NCI-H526 treated with DMSO at 0.1 percent for 48 hours (cell line): ENCODE measurements at regions not wholly inside any gene's neighbourhood (a gene's known extent, or its start where the extent isn't known, plus 50 kb on each side); places are given as distances from the start of the nearest gene placed in this dataset.

ENCODE experiments used
- DNase-seq: peaks from one replicate; lab custom pipeline; 2025; lab: John Stamatoyannopoulos, UW

DNA sequence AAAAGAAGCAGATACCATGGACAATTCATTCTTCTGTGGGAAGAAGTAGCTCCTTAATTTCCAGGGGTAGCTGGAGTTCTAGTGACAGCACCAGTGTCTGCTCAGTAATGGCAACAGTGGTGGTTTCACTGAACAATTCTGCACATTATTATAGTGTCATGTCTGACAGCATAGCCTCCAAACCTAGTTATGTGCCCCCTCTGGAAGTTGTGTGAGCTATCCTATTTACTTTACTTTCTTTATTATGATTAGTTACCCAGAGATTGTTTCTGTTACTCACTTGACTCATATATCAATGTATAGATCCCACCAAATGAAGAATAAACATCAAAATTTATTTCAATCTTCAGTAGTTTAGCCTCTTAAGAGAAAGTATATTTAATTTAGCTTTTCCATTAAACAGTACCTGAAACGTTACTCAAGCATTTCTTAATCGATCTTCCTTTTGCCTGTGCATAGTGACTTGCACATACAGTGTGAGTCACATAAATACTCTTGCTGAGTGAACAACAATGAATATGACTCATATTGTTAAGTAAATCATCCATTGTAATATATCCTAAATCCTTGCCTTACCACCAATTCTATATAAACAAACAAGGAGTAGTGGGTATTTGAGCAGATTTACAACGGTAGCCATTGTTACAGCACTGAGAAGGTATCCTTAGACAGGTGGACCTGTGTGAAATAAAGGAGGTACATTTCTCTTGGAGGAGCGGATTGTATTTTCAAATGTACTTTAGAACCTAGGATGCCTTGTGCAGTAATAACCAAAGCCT, 534.7 kb downstream of the ANKRD50 start:
- no peak for DNase-seq

DNA sequence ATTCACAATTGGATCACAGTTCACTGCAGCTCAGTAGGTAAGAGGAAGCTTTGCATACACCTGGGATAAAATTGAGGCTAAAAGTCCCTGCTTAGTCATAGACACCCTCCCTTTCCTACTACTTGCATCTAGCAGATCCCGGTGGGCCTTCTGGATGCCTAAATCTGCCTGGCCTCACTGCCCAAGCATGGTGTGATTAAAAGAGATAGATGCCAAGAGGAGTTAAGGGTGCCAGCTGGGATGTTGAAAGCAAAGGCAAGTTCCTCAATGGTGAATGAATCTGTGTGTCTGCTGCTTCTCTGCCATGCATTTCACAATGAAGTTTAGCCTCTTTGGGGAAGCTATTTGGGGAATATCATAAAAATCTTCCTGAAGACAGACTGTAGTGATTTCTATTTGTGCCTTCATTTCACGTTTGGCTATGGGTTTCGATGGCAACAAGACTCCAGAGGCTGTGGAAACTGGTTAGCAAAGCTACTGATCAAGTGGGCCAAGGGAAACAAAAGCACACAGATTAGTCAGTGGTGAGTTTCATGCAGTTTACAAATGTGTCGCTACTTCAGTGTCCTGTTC, 534.0 kb downstream of the ANKRD50 start:
- no peak for DNase-seq

DNA sequence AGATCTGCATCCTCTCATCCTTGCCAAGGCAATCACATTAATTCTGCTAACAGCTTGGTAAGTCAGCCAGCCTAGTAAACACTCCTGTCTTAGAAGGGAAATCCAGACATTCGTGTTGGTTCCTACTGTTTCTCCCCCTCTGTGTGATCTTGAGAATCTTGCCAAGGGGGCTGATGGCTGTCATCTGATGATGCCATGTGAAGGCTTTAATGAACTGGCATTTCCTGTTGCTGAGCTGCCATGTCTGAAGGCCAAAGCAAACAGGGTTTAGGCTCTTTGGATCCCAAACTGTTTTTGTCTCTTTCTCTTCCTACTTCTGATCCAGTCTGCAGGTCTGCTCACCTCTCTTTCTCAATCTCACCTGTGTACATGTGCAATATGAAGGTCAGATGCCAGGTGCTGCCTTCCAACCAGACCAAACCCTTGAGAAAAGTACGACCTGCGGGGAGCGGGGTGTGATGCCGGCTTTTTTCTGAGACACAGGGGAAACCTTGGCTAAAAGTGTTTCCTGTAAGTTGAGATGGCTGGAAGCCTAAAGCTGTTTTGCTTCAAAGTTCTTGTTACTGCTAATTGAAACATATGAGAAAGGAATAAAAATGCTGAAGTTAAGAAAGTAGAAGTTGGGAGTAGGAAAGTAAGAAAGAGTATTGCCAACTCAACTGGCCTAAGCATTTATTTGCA, 532.9 kb downstream of the ANKRD50 start:
- no peak for DNase-seq

DNA sequence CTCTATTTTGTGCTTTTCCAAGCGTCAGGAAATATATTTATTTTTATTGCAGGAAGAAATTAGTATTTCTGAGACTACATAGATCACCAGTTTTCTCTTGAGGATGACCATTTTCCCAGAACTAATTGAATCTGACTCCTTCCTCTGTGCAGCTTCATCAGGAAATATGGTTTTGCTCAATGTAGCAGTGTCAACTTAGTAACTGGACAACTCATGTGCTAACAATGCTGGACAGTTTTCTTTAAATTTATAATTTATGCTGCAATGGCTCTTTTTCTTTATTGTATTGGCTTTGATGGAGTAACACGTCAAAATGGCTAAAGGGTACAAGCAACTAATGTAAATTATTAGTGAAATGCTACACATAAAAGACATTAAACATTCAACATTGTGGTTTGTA, 531.5 kb downstream of the ANKRD50 start:
- no peak for DNase-seq

DNA sequence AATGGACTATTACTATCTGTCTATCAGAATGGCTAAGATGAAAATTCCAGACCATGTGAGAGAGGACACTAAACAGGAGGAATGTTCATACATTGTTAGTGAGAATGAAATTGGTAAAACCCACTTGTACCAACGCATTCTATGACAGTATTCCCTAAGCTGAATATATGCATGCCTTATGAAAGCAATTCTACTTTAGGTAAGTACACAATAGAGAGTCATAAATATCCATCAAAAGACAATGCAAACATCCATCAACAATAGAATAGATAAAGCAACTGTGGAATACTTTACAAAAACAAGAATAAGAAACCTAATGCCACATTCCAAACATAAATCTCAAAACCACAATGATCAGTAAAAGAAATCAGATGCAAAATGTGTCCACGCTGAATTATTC, 529.3 kb downstream of the ANKRD50 start:
- no peak for DNase-seq

DNA sequence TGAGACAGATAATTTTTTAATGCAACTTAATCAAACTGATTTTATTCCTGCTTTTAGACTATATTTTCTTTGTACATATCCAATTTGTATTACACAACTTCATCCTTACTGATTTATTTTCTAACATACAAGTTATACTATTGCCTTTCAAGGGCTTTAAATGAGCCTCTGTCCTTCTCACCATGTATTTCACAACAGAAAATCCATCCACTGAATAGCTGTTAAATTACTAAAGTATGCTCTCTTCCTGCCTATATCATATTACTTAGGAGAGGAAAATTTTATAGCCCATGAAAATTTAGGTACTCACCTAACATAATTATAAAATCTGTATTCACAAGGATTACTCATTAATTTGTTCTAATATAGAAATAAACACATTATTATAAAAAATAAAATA, 528.6 kb downstream of the ANKRD50 start:
- DNase-seq: no peak

DNA sequence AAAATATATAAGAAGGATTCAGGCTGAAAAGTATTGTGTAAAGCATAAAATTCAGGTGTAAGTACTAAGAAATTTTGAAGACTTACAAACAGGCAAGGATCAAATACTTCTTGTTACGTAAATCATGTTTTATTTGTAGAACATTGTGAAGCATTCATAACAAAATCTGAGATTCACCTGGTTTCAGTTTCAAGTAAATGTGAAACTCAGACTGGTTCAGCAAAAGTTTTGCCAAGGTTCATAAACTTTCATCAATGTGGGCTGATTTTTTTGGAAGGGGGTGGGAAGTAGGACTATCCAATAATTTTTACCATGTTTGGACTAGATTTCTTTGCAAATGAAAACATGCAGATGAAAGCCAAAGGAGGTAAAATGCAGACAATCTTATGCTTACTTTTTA, 527.7 kb downstream of the ANKRD50 start:
- DNase-seq: no peak

DNA sequence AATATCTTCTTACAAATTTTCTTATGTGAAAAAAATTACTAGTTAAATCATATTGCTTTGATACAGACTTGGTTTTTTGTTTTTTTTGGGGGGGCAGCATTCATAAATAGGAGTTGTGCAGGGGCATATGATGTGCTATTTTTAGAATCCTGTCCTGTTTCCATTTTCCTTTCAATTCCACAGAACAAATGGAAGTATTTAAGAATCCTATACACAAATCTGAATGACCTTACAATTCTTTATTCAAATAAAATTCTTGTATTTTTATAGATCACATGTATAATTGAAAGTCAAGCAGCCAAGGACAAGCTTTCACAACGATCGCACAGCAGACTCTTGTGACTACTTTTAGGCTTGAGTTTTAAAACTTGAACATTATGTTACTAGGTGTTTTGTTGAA, 523.9 kb downstream of the ANKRD50 start:
- no peak for DNase-seq

DNA sequence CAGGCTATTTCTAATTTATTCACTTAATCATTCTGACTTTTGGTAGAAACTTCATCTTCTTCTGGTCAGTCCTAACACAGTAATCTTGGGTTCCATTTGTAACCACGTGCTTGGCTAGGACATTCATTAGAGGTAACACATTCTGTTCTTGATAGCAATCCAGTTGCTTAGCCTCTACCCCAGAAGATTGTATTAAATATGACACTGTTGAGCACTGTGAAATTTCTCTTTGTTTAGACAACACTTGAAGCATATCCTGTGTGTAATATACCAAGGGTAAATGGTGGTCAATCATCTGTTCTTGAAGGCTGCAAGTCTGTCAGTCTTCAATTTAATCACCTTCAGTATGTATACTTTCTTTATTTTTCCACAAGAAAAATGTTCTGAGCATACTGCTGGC, 523.0 kb downstream of the ANKRD50 start:
- DNase-seq: no peak

DNA sequence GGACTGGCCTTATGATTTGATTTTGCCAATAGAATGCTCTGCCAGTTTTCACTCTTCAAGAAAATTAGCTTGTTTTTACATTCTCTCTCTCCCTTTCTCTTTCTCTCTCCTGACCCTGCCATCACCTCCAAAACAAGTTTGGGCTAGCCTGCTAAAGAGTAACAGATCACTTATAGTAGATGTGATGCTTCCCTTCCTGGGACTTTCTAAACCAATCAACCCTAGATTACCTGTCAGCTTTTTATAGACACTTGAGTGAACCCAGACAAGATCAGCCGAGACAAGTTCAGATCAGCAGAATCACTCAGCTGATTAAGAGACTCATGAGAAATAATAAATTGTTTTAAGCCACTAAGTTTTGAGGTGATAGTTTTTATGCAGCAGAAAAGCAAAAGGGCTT, 521.2 kb downstream of the ANKRD50 start:
- no peak for DNase-seq

DNA sequence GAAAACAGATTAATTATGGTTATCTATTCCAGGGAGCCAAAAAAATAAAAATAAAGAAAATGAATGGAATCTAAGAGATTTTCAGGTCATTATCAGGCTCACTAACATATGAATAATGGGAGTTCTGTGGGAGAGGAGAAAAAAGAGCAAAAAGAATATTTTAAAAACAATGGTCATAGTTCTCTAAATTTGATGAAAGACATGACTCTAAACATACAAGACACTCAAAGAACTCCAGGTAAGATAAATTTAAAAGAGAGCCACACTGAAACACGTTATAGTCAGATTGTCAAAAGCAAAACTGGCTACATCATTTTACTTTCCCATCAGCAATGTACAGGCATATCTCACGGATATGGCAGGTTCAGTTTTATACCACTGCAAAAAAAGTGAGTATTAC, 520.0 kb downstream of the ANKRD50 start:
- no peak for DNase-seq

DNA sequence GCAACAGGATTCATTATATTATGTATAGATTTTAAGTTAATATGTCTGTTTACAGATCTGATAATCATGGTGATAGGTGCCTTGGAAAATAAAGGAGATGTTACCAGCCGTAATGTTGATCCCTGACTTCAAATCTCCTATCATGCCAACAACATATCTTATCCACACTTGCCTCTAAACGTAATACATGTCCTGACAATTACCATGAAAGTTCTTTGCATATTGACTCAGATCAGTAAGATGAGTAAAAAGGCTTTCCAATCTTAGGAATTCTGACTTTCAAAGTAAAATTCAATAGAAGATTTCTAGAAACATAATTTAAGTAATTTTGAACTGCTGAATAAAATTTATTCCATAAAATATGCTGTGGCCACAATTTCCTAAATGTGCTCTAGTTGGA, 513.3 kb downstream of the ANKRD50 start:
- DNase-seq: no peak

DNA sequence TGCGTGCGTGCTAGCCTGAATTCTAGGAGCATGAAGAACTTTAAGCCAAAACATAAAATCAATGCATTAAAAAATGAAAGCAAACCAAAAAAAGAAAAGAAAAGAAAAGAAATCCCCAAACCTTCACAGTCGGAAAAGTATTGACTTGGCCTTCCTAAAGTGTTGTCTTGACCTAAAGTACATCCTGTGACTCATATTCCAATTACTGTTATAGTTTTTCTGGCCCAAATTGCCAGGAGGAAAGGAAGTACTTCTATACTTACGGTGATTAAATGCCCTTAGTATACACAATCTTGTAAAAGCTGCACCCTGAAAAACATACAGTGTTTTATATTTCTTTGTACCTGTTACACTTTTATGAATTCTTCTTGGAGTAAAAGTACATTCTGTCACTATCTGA, 512.8 kb downstream of the ANKRD50 start:
- DNase-seq: no peak

DNA sequence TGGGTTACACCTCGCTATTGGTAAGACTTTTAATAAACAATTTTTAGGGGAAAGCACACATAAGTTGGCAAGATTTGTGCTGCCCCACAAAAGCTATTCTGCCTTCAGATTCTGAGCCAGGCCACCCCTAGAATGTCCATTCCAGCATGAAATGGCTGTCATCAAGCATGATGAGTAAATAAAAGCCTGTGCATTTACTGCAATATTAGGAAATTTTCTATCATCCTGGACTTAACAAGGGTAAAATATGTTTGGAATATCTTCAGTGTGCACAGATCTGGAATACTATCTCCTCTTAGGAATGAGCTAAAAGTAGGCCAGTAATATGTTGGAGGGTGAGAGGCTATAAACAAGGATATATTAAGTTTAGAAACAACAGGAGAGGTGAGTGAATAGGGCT, 510.9 kb downstream of the ANKRD50 start:
- DNase-seq: no peak

DNA sequence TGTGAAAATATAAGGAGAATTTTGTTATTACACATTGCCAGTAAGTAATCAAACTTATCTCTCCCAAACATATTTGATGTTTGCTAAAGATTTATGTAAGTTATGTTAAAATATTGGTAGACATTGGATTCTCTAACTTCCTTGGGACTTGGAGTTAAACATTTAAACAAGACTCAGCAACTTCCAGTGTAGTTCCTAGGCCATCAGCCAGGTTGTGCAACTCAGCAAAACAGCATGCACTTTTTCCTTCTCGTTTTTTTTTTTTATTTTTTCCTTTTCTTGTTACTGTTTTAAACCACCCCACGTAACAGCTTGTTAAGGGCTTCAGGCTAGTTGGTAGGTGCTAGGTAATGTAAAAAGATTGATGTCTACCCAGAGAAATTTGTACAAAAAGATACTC, 510.4 kb downstream of the ANKRD50 start:
- no peak for DNase-seq

DNA sequence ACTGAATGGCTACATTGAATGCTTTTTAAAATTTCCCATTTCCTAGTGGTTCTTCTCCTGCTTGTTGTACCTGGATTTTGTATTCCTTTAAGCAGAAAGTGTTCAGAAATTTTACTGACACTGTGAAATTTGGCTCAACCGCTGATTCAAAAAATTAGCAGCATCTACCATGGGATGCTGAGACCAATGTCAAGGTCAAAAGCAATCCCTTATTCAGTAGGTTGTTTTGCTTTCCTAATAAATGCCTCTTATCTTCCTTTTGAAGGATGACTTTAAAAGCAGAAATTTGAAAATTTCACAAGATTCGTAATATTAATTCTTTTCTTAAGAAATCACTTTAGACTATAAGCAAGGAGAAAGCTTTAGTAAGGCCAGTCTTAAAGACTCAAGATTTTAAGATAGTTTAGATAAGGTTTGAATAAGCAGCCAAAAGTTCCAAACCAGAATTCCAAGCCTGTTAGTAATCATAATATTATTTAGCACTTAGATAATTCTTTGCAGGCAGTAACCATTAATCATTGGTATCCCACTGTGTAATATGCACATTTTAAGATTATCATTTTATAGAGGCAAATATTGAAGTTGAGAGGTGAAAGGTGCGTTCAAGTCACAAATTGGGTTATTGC, 508.8 kb downstream of the ANKRD50 start:
- no peak for DNase-seq

DNA sequence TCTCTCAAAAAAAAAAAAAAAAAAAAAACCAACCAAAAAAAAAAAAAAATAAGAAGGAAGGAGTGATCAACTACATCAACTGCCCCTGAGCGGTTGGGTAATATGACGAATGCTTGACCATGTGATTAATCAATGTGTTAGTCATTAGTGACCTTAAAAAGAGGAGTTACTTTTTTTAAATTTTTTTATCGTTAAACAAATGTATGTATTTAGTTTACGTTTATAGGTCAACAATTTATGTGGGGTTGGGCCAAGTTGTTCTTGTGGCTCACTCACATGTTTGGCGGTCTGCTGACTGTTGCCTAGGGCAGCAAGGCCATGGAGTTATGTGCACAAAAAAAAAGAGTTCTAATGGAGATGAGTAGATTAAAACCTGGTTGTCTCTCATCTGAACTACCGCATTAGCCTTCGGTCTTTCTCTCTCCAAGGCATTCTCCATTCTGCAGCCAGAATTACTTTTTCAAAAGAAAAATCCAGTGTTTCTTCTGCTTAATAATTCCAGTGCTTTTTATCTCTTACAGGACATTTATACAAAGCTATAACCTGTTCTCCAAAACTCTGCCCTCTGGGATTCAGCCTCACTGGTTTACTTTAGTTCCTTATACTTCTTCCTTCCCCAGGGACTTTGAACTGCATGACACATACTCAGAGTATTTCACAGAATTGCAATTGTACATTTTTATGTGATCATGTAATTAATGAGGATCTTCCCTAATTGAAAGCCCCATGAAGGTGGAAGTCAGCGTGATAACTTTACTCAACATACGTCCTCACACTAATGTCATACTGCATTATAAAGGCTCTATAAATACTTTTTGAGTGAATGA, 505.5 kb downstream of the ANKRD50 start:
- DNase-seq: no peak

DNA sequence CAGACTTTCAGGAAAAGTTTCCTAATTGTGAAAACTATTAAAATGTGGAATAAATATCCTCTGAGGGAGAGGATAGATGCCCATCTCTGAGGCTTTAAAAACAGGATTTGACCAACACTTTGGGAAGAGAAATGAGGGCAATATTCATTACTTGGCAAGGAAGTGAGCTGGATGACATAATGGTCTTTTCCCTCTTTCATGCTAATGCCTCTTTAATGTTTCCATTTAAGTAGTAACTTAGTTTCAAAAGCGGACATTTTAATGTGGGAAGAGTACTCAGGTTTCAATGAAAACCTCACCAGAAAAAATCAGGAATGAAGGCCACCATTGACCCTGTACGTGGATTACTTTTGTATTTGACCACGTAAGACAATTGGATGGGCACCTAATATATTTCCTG, 503.3 kb downstream of the ANKRD50 start:
- DNase-seq: no peak

DNA sequence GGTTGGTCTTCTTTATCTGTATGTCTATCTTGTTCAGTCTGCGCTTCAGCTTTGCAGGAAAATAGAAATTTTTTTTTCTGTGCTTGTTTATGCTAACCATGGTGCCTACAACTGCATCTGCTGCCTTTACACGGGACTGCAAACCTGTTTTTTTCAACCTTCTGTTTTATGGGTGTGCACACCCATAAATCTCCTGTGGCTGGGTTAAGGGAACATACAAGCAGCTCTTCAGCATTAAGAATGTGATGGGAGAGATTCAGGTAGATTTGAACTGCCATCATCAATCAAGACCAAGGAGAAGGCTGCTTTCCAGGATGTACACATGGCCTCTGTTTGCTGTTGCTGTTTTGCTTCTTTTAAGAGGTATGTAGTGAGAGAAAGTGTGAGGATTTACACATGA, 502.9 kb downstream of the ANKRD50 start:
- no peak for DNase-seq

DNA sequence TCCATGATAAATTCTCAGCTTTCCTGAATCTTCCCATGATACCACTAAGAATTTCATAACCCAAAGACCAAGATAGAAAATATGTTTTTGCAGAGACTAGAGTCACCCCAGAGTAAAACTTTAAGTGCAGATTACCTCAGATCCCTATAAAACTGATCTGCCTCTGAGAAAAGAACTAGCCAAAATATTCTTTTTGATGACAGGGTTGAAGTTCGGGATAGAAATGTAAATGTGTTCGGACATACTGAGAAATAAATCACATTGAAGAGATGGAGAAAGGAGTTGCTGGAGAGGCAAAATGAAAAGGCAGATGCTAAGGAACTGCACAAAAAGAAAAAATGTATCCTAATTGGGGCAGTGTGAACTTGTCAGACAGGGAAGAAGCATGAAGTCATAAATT, 501.8 kb downstream of the ANKRD50 start:
- no peak for DNase-seq

DNA sequence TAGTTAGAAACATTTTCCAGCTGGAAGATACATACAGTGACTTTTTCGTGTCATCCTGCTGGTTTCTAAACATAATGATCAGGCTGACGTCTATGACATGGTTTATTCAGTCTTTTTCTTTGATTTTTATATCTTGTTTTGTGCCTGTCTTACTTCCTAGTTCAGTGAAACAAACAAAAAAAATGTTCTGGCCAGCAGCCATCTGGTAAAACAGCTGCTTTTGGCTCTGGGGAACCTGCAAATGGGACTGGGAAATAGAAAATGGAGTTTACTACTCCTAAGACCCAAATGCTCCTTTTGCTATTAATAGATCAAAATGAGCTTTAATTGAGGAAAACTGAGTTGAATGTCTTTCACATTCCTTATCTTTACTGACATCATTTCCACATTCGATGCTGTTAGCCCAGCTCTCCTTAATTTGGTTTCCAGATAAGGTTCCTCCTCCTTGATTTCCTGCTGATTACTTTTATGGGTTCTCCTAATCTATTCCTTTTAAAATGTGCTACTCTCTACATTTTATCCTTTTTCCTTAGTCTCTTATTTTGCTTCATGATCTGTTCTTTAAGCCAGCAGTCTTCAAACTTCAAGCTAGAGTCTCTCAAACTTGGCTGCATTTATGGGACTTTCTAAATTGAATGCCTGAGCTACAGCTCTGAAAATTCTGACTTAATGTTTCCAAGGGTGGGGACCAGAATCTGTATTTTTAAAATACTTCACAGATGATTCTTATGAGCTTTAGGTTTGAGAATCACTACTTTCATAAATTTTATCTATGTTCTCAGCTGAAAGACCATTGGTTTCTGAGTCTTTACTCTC, 499.5 kb downstream of the ANKRD50 start:
- DNase-seq: no peak
